HFFc6 (cell line): ENCODE measurements at regions not wholly inside any gene's neighbourhood (a gene's known extent, or its start where the extent isn't known, plus 50 kb on each side); places are given as distances from the start of the nearest gene placed in this dataset.

Experiments used
- DNase-seq: peaks from one replicate; pipeline ENCODE4 v3.0.0-alpha.2; 2018
- H3K27ac Mint-ChIP-seq: 2 replicates; pipeline ENCODE4 v1.8.0; 2020; ENCODE audit warnings: mild to moderate bottlenecking, mixed read lengths
- H3K27me3 Mint-ChIP-seq: 2 replicates; pipeline ENCODE4 v1.8.0; 2021; ENCODE audit warnings: mild to moderate bottlenecking, moderate library complexity, mixed read lengths; ENCODE audit not compliant: insufficient read depth
- H3K36me3 Mint-ChIP-seq: 2 replicates; pipeline ENCODE4 v1.8.0; 2021; ENCODE audit warnings: low read depth, mixed read lengths
- H3K4me1 Mint-ChIP-seq: 2 replicates; pipeline ENCODE4 v1.8.0; 2020; ENCODE audit warnings: low read depth, mixed read lengths
- H3K4me3 Mint-ChIP-seq: 2 replicates; pipeline ENCODE4 v1.8.0; 2020; ENCODE audit warnings: mild to moderate bottlenecking, moderate library complexity, mixed read lengths
- H3K9me3 Mint-ChIP-seq: 2 replicates; pipeline ENCODE4 v1.8.0; 2020; ENCODE audit warnings: mild to moderate bottlenecking, mixed read lengths
- CTCF ChIP-seq: fragments of 200-600 bp; sonication (generic); IDR thresholded peaks from 2 replicates; pipeline ENCODE4 v1.5.0; 2021; ENCODE audit warnings: antibody characterized with exemption, mild to moderate bottlenecking

GRCh38 chr7:101740981-101741725 lies 76.3 kb upstream of the CUX1 start:
- no peaks in the 10 kb centered on the region for H3K9me3 Mint-ChIP-seq
- H3K4me1 Mint-ChIP-seq, result no peaks in the 10 kb centered on the region
- no peak overlapping the region for H3K4me3 Mint-ChIP-seq
- no peak for DNase-seq
- H3K27ac Mint-ChIP-seq, result no peak overlapping the region
- H3K27me3 Mint-ChIP-seq, result peaks cover 18% of the 10 kb centered on the region
- no peaks in the 10 kb centered on the region for H3K36me3 Mint-ChIP-seq
- no peak for TF ChIP-seq CTCF

GRCh38 chr7:101743241-101743994 lies 74.0 kb upstream of the CUX1 start:
- no peaks in the 10 kb centered on the region for H3K4me1 Mint-ChIP-seq
- peak overlapping the region; percentile 83 for H3K4me3 Mint-ChIP-seq
- H3K27ac Mint-ChIP-seq, result no peak overlapping the region
- TF ChIP-seq CTCF, result peak; percentile 78
- H3K9me3 Mint-ChIP-seq, result no peaks in the 10 kb centered on the region
- H3K27me3 Mint-ChIP-seq, result peaks cover 9% of the 10 kb centered on the region
- DNase-seq, result peak; percentile 25
- H3K36me3 Mint-ChIP-seq, result no peaks in the 10 kb centered on the region

GRCh38 chr7:101743995-101744360 lies 73.4 kb upstream of the CUX1 start:
- no peak for DNase-seq
- no peak overlapping the region; the same call in 1 of the 2 replicates for H3K4me3 Mint-ChIP-seq
- peaks cover 7% of the 10 kb centered on the region for H3K27me3 Mint-ChIP-seq
- no peak overlapping the region for H3K27ac Mint-ChIP-seq
- H3K9me3 Mint-ChIP-seq, result no peaks in the 10 kb centered on the region
- no peak for TF ChIP-seq CTCF
- no peaks in the 10 kb centered on the region for H3K36me3 Mint-ChIP-seq
- H3K4me1 Mint-ChIP-seq, result no peaks in the 10 kb centered on the region

DNA sequence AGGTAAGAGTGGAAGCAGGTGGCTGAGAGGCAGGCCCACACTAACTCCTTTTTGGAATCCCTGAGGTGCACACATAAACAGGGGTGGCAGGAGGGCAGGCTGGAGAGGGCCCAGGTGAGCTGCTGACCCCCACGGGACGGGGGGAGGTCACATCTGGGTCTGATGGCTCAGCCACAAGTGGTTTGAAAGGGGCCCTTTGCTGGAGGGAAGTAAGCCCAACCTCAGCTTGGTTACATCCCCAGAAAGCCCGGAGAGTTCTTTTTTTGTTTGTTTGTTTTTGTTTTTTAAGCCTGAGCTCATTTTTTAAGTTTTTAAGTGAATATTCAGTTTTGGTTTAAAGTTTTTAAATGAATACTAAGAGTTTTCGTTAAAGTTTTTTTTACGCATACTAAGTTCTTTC lies 72.8 kb upstream of the CUX1 start:
- no peak overlapping the region for H3K27ac Mint-ChIP-seq
- no peak for TF ChIP-seq CTCF
- H3K27me3 Mint-ChIP-seq, result peaks cover 3% of the 10 kb centered on the region
- H3K4me3 Mint-ChIP-seq, result no peak overlapping the region; the same call in 1 of the 2 replicates
- no peak for DNase-seq
- H3K4me1 Mint-ChIP-seq, result no peaks in the 10 kb centered on the region
- no peaks in the 10 kb centered on the region for H3K9me3 Mint-ChIP-seq
- no peaks in the 10 kb centered on the region for H3K36me3 Mint-ChIP-seq

DNA sequence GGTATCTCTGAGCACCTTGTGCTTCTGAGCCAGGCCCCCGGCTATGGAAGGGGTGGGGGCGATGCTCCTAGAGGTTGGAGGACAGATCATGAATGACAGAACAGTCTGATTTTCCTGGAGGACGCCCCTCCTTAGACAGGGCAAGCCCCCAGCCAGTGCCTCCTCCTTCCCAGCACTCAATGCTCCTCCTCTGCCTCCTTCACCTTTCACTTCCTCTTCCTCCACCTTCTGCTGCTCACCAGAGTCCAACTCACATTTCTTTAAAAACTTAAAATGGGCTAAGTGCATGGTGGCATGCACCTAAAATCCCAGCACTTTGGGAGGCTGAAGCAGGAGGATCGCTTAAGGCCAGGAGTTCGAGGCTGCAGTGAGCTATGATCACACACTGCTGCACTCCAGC lies 71.1 kb upstream of the CUX1 start:
- no peak for DNase-seq
- TF ChIP-seq CTCF, result no peak
- no peaks in the 10 kb centered on the region for H3K9me3 Mint-ChIP-seq
- no peak overlapping the region for H3K4me3 Mint-ChIP-seq
- H3K27ac Mint-ChIP-seq, result no peak overlapping the region
- no peaks in the 10 kb centered on the region for H3K4me1 Mint-ChIP-seq
- peaks cover 11% of the 10 kb centered on the region for H3K27me3 Mint-ChIP-seq
- H3K36me3 Mint-ChIP-seq, result no peaks in the 10 kb centered on the region
